B cell (primary cell): ENCODE measurements at regions not wholly inside any gene's neighbourhood (a gene's known extent, or its start where the extent isn't known, plus 50 kb on each side); places are given as distances from the start of the nearest gene placed in this dataset.

ENCODE experiments used
- CTCF ChIP-seq: fragments of 200-600 bp; IDR thresholded peaks from one replicate; pipeline ENCODE4 v1.8.0; 2022; ENCODE audit warnings: antibody characterized with exemption, mild to moderate bottlenecking
- EZH2 ChIP-seq: IDR thresholded peaks from 2 replicates; pipeline ENCODE4 v1.6.1; 2012; ENCODE audit warnings: borderline replicate concordance, low read depth, mild to moderate bottlenecking, moderate library complexity, low read length; ENCODE audit not compliant: insufficient read depth, poor library complexity, severe bottlenecking

- TF ChIP-seq CTCF (no peak), EZH2 (no peak)
Observed at GRCh38 chr14:101369194-101369915, 191.9 kb upstream of the DIO3 start.
